ENCODE measurements at regions not wholly inside any gene's neighbourhood (a gene's known extent, or its start where the extent isn't known, plus 50 kb on each side); places are given as distances from the start of the nearest gene placed in this dataset.
A peak's percentile ranks its signal among the peaks of the same experiment; 100 is the strongest.

DNA sequence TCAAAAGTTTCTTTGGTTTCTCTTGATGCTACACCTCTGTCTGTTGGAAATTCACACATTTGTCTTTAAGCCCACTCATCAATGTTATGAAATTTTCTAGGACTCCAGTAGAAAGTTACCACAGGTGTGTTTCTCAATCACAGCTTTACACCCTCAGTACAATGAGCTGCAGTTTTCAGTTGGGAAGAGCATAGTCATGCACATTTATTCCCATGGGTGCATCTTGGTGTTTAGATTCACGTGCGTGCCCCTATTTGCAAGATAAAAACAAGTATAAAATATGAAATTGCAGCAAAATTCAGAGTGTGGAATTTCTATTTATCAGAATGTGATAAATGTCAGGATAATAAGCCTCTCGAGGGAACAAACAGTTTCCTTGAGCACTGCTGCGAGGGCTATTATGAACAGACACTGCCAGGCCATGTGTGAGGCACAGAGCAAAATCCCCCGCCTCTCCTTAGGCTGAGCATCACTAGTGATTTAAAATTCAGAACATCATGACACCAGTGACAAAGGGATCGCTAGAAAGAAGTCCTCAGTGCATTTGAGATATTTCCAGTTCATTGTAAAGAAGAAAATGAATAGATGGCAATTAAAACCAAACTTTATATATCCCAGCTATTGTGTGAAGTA, 512.2 kb upstream of the TCF4 start:
- TF ChIP-seq, protein P1, sequence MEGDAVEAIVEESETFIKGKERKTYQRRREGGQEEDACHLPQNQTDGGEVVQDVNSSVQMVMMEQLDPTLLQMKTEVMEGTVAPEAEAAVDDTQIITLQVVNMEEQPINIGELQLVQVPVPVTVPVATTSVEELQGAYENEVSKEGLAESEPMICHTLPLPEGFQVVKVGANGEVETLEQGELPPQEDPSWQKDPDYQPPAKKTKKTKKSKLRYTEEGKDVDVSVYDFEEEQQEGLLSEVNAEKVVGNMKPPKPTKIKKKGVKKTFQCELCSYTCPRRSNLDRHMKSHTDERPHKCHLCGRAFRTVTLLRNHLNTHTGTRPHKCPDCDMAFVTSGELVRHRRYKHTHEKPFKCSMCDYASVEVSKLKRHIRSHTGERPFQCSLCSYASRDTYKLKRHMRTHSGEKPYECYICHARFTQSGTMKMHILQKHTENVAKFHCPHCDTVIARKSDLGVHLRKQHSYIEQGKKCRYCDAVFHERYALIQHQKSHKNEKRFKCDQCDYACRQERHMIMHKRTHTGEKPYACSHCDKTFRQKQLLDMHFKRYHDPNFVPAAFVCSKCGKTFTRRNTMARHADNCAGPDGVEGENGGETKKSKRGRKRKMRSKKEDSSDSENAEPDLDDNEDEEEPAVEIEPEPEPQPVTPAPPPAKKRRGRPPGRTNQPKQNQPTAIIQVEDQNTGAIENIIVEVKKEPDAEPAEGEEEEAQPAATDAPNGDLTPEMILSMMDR (conservative IDR thresholded peaks at IDR 0.05 in 1 of 2, IDR thresholded peaks at IDR 0.05 in 1 of 2; ENCODE audit: low read depth in 1 of 2, low read length in 2 of 2) = no peak
- no peak for TF ChIP-seq EZH2 (IDR thresholded peaks at IDR 0.05; ENCODE audit: low read length, missing control alignments)
- H4K20me1 ChIP-seq (ENCODE audit: control insufficient read depth, extremely low read depth, insufficient read depth, low read length) = no peaks in the 10 kb centered on the region
- no peaks in the 10 kb centered on the region for H3K36me3 ChIP-seq (ENCODE audit: control insufficient read depth, insufficient read depth, low read length)

DNA sequence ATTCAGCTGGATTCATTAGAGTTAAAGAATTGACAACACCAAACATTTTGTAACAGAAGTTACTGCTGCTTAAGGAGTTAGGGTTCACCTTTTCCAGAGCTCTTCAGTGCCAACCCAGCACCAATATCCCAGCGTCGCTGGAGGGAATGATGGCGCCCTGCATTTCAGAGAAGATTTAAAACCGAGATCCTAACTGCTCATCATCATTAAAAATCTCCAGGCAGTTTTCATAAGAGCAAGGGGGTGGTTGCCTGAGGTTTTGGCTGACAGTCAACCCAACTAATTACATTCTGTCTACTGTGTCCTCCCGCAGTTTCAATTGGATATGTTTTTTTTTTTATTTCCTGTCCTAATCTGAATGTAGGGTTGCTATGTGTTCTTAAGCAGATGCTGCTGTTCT, 509.6 kb upstream of the TCF4 start:
- Histone ChIP-seq H3K27me3 (ENCODE audit: control insufficient read depth, insufficient read depth, low read length) (no peaks in the 10 kb centered on the region), H3K36me3 (ENCODE audit: control insufficient read depth, insufficient read depth, low read length) (no peaks in the 10 kb centered on the region), H3K27ac (ENCODE audit: insufficient read depth, low read length) (no peak overlapping the region), H3K4me1 (ENCODE audit: control insufficient read depth, extremely low read depth, insufficient read depth, low read length) (no peaks in the 10 kb centered on the region), H3K9ac (ENCODE audit: insufficient read depth, low read length) (no peak overlapping the region), H4K20me1 (ENCODE audit: control insufficient read depth, extremely low read depth, insufficient read depth, low read length) (no peaks in the 10 kb centered on the region), H2AFZ (ENCODE audit: low read length) (no peak overlapping the region), H3K9me3 (ENCODE audit: control insufficient read depth, insufficient read depth, low read depth, low read length) (no peaks in the 10 kb centered on the region), H3K4me2 (ENCODE audit: extremely low read depth, insufficient read depth, low read length) (no peak overlapping the region), H3K4me3 (replicated peaks in 1 of 4; ENCODE audit: control extremely low read depth in 1 of 4, insufficient read depth in 1 of 4, low read depth in 3 of 4, low read length in 4 of 4) (no peak overlapping the region), H3K79me2 (ENCODE audit: control insufficient read depth, insufficient read depth, low read length) (no peaks in the 10 kb centered on the region)
- peak in 1 of 2 donors; percentile 43 for DNase-seq (ENCODE audit: low read depth in 2 of 2)
- TF ChIP-seq, protein P1 (conservative IDR thresholded peaks at IDR 0.05 in 1 of 2, IDR thresholded peaks at IDR 0.05 in 1 of 2; ENCODE audit: low read depth in 1 of 2, low read length in 2 of 2) = no peak
- no peak for TF ChIP-seq EZH2 (IDR thresholded peaks at IDR 0.05; ENCODE audit: low read length, missing control alignments)

More for the DNA sequence above, 512.2 kb upstream of the TCF4 start:
- H3K4me1 ChIP-seq (ENCODE audit: control insufficient read depth, extremely low read depth, insufficient read depth, low read length) = no peaks in the 10 kb centered on the region
- H3K9ac ChIP-seq (ENCODE audit: insufficient read depth, low read length) = no peak overlapping the region
- no peak overlapping the region for H2AFZ ChIP-seq (ENCODE audit: low read length)
- H3K27ac ChIP-seq (ENCODE audit: insufficient read depth, low read length) = no peak overlapping the region
- no peaks in the 10 kb centered on the region for H3K9me3 ChIP-seq (ENCODE audit: control insufficient read depth, insufficient read depth, low read depth, low read length)
- DNase-seq (ENCODE audit: low read depth in 2 of 2) = no peak
- no peaks in the 10 kb centered on the region for H3K27me3 ChIP-seq (ENCODE audit: control insufficient read depth, insufficient read depth, low read length)
- no peak overlapping the region for H3K4me3 ChIP-seq (replicated peaks in 1 of 4; ENCODE audit: control extremely low read depth in 1 of 4, insufficient read depth in 1 of 4, low read depth in 3 of 4, low read length in 4 of 4)
- H3K4me2 ChIP-seq (ENCODE audit: extremely low read depth, insufficient read depth, low read length) = no peak overlapping the region
- H3K79me2 ChIP-seq (ENCODE audit: control insufficient read depth, insufficient read depth, low read length) = no peaks in the 10 kb centered on the region

DNA sequence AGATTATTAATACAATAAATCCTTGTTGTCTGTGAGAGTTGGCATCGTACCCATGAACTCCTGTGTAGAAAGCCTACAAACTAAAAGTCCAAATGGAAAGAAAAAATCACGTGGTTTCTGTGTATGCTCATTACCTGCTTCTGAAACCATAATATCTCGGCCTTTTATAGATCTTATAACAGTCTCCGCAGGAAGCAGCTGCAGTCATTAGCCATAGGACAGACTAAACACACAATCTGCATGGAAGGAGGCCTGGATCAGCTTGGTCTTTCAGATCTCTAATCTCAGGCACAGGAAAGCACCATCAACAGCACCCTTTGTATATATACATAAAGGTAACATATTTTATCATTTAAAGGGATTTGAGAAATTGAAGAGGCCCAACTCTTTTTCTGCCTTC, 508.9 kb upstream of the TCF4 start:
- no peaks in the 10 kb centered on the region for H4K20me1 ChIP-seq (ENCODE audit: control insufficient read depth, extremely low read depth, insufficient read depth, low read length)
- no peak overlapping the region for H3K4me2 ChIP-seq (ENCODE audit: extremely low read depth, insufficient read depth, low read length)
- no peaks in the 10 kb centered on the region for H3K27me3 ChIP-seq (ENCODE audit: control insufficient read depth, insufficient read depth, low read length)
- DNase-seq (ENCODE audit: low read depth in 2 of 2) = no peak
- H3K4me3 ChIP-seq (replicated peaks in 1 of 4; ENCODE audit: control extremely low read depth in 1 of 4, insufficient read depth in 1 of 4, low read depth in 3 of 4, low read length in 4 of 4) = no peak overlapping the region
- H3K79me2 ChIP-seq (ENCODE audit: control insufficient read depth, insufficient read depth, low read length) = no peaks in the 10 kb centered on the region
- H2AFZ ChIP-seq (ENCODE audit: low read length) = no peak overlapping the region
- H3K27ac ChIP-seq (ENCODE audit: insufficient read depth, low read length) = no peak overlapping the region
- no peak for TF ChIP-seq EZH2 (IDR thresholded peaks at IDR 0.05; ENCODE audit: low read length, missing control alignments)
- TF ChIP-seq, protein P1 (conservative IDR thresholded peaks at IDR 0.05 in 1 of 2, IDR thresholded peaks at IDR 0.05 in 1 of 2; ENCODE audit: low read depth in 1 of 2, low read length in 2 of 2) = no peak
- H3K36me3 ChIP-seq (ENCODE audit: control insufficient read depth, insufficient read depth, low read length) = no peaks in the 10 kb centered on the region
- H3K4me1 ChIP-seq (ENCODE audit: control insufficient read depth, extremely low read depth, insufficient read depth, low read length) = no peaks in the 10 kb centered on the region
- no peaks in the 10 kb centered on the region for H3K9me3 ChIP-seq (ENCODE audit: control insufficient read depth, insufficient read depth, low read depth, low read length)
- no peak overlapping the region for H3K9ac ChIP-seq (ENCODE audit: insufficient read depth, low read length)

All from fibroblast of lung (primary cell).